ENCODE measurements at regions not wholly inside any gene's neighbourhood (a gene's known extent, or its start where the extent isn't known, plus 50 kb on each side); places are given as distances from the start of the nearest gene placed in this dataset.
"Not testable (repeated sequence)": the region's sequence is repeated elsewhere in the genome, so short reads cannot be mapped to it uniquely, and the experiment has no call there.

DNA sequence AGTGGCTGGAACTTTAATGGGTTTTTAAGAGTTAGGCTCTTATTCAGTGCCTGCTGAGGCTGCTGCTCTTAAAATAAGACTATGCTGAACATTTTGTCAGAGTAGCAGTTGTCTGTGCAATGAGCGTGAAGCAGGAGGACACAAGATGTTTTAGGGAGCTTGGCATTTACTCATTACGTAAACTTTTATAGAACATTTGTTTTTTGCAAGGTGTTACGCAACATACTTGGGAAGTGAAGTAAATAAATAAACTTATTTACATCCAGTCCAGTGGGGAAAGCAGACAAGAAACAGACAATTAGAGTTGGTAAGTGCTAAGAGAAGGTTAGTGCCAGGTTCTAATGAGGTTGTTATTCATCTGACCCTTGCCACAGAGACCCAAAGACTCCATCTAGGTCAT is 226.0 kb downstream of the HINT1 start:
- DNase-seq = no peak
- ATAC-seq = no peak
- intact Hi-C loops (cut with DNase I, micrococcal nuclease) = no loop called here
- no peak overlapping the region for H3K4me3 ChIP-seq
- no peaks in the 10 kb centered on the region for H3K4me1 ChIP-seq (ENCODE audit: low read depth)
- H3K9me3 ChIP-seq = no peaks in the 10 kb centered on the region
- no peaks in the 10 kb centered on the region for H3K36me3 ChIP-seq (ENCODE audit: low read depth)
- TF ChIP-seq, protein P1, sequence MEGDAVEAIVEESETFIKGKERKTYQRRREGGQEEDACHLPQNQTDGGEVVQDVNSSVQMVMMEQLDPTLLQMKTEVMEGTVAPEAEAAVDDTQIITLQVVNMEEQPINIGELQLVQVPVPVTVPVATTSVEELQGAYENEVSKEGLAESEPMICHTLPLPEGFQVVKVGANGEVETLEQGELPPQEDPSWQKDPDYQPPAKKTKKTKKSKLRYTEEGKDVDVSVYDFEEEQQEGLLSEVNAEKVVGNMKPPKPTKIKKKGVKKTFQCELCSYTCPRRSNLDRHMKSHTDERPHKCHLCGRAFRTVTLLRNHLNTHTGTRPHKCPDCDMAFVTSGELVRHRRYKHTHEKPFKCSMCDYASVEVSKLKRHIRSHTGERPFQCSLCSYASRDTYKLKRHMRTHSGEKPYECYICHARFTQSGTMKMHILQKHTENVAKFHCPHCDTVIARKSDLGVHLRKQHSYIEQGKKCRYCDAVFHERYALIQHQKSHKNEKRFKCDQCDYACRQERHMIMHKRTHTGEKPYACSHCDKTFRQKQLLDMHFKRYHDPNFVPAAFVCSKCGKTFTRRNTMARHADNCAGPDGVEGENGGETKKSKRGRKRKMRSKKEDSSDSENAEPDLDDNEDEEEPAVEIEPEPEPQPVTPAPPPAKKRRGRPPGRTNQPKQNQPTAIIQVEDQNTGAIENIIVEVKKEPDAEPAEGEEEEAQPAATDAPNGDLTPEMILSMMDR (IDR thresholded peaks at IDR 0.05) = no peak

DNA sequence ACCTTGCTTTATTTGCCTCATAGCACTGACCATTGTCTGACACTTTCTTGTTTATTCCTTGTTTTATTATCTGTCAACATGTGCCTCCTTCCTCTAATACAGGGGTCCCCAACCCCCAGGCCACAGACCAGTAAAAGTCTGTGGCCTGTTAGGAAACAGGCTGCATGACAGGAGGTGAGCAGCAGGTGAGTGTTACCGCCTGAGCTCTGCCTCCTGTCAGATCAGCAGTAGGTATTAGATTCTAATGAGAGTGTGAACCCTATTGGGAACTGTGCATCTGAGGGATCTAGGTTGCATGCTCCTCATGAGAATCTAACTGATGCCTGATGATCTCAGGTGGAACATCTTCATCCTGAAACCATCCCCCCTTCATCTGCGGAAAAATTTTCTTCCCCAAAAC is 228.0 kb downstream of the HINT1 start:
- H3K4me1 ChIP-seq (ENCODE audit: low read depth) = no peaks in the 10 kb centered on the region
- TF ChIP-seq, protein P1 (IDR thresholded peaks at IDR 0.05) = no peak
- intact Hi-C loops (cut with DNase I, micrococcal nuclease) = no loop called here
- ATAC-seq (no peak), DNase-seq (no peak)
- no peaks in the 10 kb centered on the region for H3K36me3 ChIP-seq (ENCODE audit: low read depth)
- H3K9me3 ChIP-seq = no peaks in the 10 kb centered on the region
- no peak overlapping the region for H3K4me3 ChIP-seq

DNA sequence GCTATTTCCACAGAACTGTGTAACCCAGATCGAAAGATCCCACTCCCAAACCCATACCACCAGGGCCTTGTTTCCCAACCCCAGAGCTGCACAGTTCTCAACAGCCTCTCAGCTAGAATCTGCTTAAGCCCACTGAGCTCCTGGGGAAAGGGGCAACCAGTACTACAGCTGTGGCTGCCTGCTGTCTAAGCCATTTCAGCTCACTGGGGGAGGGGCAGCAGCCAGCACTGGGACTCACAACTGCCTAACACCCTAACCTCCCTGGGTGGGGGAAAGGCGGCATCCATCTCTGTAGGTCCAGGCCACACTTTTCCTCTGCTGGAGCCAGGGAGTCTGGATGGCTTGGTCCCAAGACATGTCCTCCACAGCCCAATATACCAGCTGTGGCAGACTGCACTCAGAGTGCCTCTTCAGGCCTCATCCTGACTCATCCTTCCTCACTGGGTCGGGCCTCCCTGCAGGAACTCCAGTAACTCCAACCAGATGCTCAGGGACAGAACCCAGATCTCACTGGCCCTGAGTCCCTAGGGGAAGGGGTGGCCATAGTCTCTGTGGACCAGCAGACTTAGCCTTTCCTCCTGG is 241.4 kb downstream of the HINT1 start:
- Histone ChIP-seq H3K4me1 (ENCODE audit: low read depth) (no peaks in the 10 kb centered on the region), H3K36me3 (ENCODE audit: low read depth) (no peaks in the 10 kb centered on the region), H3K9me3 (no peaks in the 10 kb centered on the region), H3K4me3 (no peak overlapping the region)
- DNase-seq (no peak), ATAC-seq (no peak)
- intact Hi-C loops (cut with DNase I, micrococcal nuclease) = no loop called here
- TF ChIP-seq, protein P1 (IDR thresholded peaks at IDR 0.05) = no peak

DNA sequence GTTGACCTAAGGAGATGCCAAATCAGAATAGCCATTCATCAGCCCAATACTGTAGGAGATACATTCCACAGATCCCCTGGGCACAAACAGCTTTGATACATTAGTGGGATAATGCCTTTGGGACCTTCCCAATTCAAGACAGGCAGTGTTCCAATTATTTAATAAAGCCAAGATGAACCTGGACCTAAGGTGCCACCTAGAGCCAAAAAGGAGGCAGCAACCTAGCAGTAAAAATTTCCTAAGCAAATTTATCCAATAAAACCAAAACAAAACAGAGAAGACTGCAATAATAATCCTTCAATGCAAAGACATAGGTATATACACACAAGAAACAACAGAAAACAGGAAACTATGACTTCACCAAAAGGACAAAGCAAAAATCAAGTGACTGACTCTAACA is 253.0 kb downstream of the HINT1 start:
- H3K9me3 ChIP-seq = no peaks in the 10 kb centered on the region
- no peak overlapping the region for H3K4me3 ChIP-seq
- TF ChIP-seq, protein P1 (IDR thresholded peaks at IDR 0.05) = no peak
- H3K36me3 ChIP-seq (ENCODE audit: low read depth) = no peaks in the 10 kb centered on the region
- no peak for DNase-seq
- no peak for ATAC-seq
- no peaks in the 10 kb centered on the region for H3K4me1 ChIP-seq (ENCODE audit: low read depth)
- intact Hi-C loops (cut with DNase I, micrococcal nuclease) = no loop called here

DNA sequence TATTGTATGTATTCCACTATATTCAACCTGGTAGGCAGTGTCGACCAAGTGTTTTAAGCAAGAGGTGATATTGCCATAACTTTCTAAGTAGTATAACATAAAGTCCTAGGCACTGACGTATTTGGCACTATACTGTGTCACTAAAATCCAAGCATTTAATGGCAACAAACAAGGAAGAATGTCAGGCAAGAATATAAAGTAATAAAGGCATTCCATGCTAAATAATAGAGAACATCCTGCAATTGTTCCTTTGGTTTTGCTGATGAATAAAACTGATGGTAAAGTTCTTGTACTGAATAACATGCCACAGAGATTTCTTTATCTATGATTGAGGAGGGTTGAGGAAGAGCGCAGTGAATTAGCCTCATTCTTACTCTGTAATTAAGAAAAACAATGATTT is 256.9 kb downstream of the HINT1 start:
- Histone ChIP-seq H3K4me1 (ENCODE audit: low read depth) (no peaks in the 10 kb centered on the region), H3K9me3 (peaks cover 3% of the 10 kb centered on the region), H3K4me3 (no peak overlapping the region), H3K36me3 (ENCODE audit: low read depth) (no peaks in the 10 kb centered on the region)
- DNase-seq (no peak), ATAC-seq (no peak)
- intact Hi-C loops (cut with DNase I, micrococcal nuclease) = no loop called here
- TF ChIP-seq, protein P1 (IDR thresholded peaks at IDR 0.05) = no peak

DNA sequence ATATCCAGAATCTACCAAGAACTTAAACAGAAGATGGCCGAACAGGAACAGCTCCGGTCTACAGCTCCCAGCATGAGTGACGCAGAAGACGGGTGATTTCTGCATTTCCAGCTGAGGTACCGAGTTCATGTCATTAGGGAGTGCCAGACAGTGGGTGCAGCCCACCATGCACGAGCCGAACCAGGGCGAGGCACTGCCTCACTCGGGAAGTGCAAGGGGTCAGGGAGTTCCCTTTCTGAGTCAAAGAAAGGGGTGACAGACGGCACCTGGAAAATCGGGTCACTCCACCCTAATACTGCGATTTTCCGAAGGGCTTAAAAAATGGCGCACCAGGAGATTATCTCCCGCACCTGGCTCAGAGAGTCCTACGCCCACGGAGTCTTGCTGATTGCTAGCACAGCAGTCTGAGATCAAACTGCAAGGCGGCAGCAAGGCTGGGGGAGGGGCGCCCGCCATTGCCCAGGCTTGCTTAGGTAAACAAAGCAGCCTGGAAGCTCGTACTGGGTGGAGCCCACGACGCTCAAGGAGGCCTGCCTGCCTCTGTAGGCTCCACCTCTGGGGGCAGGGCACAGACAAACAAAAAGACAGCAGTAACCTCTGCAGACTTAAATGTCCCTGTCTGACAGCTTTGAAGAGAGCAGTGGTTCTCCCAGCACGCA is 267.4 kb downstream of the HINT1 start:
- H3K36me3 ChIP-seq (ENCODE audit: low read depth) = not testable (repeated sequence)
- ATAC-seq = peak; percentile 95
- peak overlapping the region; percentile 11 for H3K4me3 ChIP-seq

DNA sequence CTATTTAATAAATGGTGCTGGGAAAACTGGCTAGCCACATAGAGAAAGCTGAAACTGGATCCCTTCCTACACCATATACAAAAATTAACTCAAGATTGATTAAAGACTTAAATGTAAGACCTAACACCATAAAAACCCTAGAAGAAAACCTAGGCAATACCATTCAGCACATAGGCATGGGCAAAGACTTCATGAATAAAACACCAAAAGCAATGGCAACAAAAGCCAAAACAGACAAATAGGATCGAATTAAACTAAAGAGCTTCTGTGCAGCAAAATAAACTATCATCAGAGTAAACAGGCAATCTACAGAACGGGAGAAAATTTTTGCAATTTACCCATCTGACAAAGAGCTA is 267.9 kb downstream of the HINT1 start:
- H3K4me1 ChIP-seq (ENCODE audit: low read depth); DNase-seq; H3K36me3 ChIP-seq (ENCODE audit: low read depth); intact Hi-C loops (cut with DNase I, micrococcal nuclease); H3K9me3 ChIP-seq: not testable (repeated sequence)
- peak; percentile 32 for ATAC-seq
- peak overlapping the region; percentile 11 for H3K4me3 ChIP-seq

More for the DNA sequence above, 267.4 kb downstream of the HINT1 start:
- DNase-seq = peak; percentile 71 to 80 (median 78)
- H3K4me1 ChIP-seq (ENCODE audit: low read depth); H3K9me3 ChIP-seq; intact Hi-C loops (cut with DNase I, micrococcal nuclease): not testable (repeated sequence)
